ENCODE measurements at regions not wholly inside any gene's neighbourhood (a gene's known extent, or its start where the extent isn't known, plus 50 kb on each side); places are given as distances from the start of the nearest gene placed in this dataset.

GRCh38 chr6:150733726-150734125 is 131.8 kb upstream of the MTHFD1L start:
- TF ChIP-seq, protein P1, sequence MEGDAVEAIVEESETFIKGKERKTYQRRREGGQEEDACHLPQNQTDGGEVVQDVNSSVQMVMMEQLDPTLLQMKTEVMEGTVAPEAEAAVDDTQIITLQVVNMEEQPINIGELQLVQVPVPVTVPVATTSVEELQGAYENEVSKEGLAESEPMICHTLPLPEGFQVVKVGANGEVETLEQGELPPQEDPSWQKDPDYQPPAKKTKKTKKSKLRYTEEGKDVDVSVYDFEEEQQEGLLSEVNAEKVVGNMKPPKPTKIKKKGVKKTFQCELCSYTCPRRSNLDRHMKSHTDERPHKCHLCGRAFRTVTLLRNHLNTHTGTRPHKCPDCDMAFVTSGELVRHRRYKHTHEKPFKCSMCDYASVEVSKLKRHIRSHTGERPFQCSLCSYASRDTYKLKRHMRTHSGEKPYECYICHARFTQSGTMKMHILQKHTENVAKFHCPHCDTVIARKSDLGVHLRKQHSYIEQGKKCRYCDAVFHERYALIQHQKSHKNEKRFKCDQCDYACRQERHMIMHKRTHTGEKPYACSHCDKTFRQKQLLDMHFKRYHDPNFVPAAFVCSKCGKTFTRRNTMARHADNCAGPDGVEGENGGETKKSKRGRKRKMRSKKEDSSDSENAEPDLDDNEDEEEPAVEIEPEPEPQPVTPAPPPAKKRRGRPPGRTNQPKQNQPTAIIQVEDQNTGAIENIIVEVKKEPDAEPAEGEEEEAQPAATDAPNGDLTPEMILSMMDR (conservative IDR thresholded peaks at IDR 0.05; ENCODE audit: low read depth, low read length) = no peak
- H3K4me2 ChIP-seq = no peak overlapping the region
- no peaks in the 10 kb centered on the region for H3K4me1 ChIP-seq (ENCODE audit: low read depth, poor library complexity, severe bottlenecking)
- H3K36me3 ChIP-seq (ENCODE audit: insufficient read depth) = no peaks in the 10 kb centered on the region
- no peak overlapping the region for H3K9ac ChIP-seq
- no peak overlapping the region for H2AFZ ChIP-seq (ENCODE audit: low read depth)
- no peak overlapping the region for H3K4me3 ChIP-seq (IDR thresholded peaks at IDR 0.05; ENCODE audit: insufficient read depth, low read depth, low read length)
- no peaks in the 10 kb centered on the region for H4K20me1 ChIP-seq (ENCODE audit: insufficient read depth)
- H3K27me3 ChIP-seq (ENCODE audit: insufficient read depth, low read depth) = no peaks in the 10 kb centered on the region
- H3K79me2 ChIP-seq (ENCODE audit: insufficient read depth, low read depth) = no peaks in the 10 kb centered on the region
- H3K27ac ChIP-seq = no peak overlapping the region

- TF ChIP-seq, protein P1 (conservative IDR thresholded peaks at IDR 0.05; ENCODE audit: low read depth, low read length) = no peak
Measured at GRCh38 chr6:150734235-150734634, 131.3 kb upstream of the MTHFD1L start.

DNA sequence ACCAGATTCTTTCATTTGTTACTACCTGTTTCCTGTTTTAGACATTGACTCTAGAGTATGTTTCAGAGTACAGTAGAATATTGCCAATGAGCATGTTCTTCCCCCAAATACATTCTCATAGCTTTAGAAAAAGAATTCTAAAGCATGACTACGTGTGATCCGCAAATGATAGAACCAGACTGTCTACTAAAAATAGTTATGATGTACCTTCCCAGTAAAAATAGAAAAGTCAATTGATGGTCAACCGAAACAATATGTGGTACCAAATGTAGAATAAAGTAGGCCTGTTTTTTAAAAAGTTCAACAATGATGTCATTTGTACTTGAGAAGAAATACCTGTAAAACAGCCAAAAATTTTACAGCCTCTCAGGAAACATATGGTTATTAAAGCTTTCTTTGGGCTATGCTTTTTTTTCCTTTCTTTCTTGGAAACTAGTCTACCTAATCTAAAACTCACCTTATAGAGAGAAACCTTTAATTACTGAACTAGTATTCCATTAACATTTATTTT is 130.1 kb upstream of the MTHFD1L start:
- no peaks in the 10 kb centered on the region for H3K27me3 ChIP-seq (ENCODE audit: insufficient read depth, low read depth)
- no peaks in the 10 kb centered on the region for H3K36me3 ChIP-seq (ENCODE audit: insufficient read depth)
- H3K79me2 ChIP-seq (ENCODE audit: insufficient read depth, low read depth) = no peaks in the 10 kb centered on the region
- no peaks in the 10 kb centered on the region for H3K4me1 ChIP-seq (ENCODE audit: low read depth, poor library complexity, severe bottlenecking)
- H3K4me3 ChIP-seq (IDR thresholded peaks at IDR 0.05; ENCODE audit: insufficient read depth, low read depth, low read length) = no peak overlapping the region
- H3K27ac ChIP-seq = no peak overlapping the region
- H4K20me1 ChIP-seq (ENCODE audit: insufficient read depth) = no peaks in the 10 kb centered on the region
- no peak overlapping the region for H3K4me2 ChIP-seq
- TF ChIP-seq, protein P1 (conservative IDR thresholded peaks at IDR 0.05; ENCODE audit: low read depth, low read length) = no peak
- H3K9ac ChIP-seq = no peak overlapping the region
- no peak overlapping the region for H2AFZ ChIP-seq (ENCODE audit: low read depth)

More at GRCh38 chr6:150734235-150734634, 131.3 kb upstream of the MTHFD1L start:
- Histone ChIP-seq H3K27ac (no peak overlapping the region), H3K4me1 (ENCODE audit: low read depth, poor library complexity, severe bottlenecking) (no peaks in the 10 kb centered on the region), H3K27me3 (ENCODE audit: insufficient read depth, low read depth) (no peaks in the 10 kb centered on the region), H3K4me2 (no peak overlapping the region), H3K4me3 (IDR thresholded peaks at IDR 0.05; ENCODE audit: insufficient read depth, low read depth, low read length) (no peak overlapping the region), H2AFZ (ENCODE audit: low read depth) (no peak overlapping the region), H3K9ac (no peak overlapping the region), H4K20me1 (ENCODE audit: insufficient read depth) (no peaks in the 10 kb centered on the region), H3K36me3 (ENCODE audit: insufficient read depth) (no peaks in the 10 kb centered on the region), H3K79me2 (ENCODE audit: insufficient read depth, low read depth) (no peaks in the 10 kb centered on the region)

- no peaks in the 10 kb centered on the region for H3K4me1 ChIP-seq (ENCODE audit: low read depth, poor library complexity, severe bottlenecking)
- no peak overlapping the region for H3K4me2 ChIP-seq
- H3K27me3 ChIP-seq (ENCODE audit: insufficient read depth, low read depth) = no peaks in the 10 kb centered on the region
- TF ChIP-seq, protein P1 (conservative IDR thresholded peaks at IDR 0.05; ENCODE audit: low read depth, low read length) = no peak
- H2AFZ ChIP-seq (ENCODE audit: low read depth) = no peak overlapping the region
- no peak overlapping the region for H3K4me3 ChIP-seq (IDR thresholded peaks at IDR 0.05; ENCODE audit: insufficient read depth, low read depth, low read length)
- H3K9ac ChIP-seq = no peak overlapping the region
- H3K36me3 ChIP-seq (ENCODE audit: insufficient read depth) = no peaks in the 10 kb centered on the region
- H3K27ac ChIP-seq = no peak overlapping the region
- H3K79me2 ChIP-seq (ENCODE audit: insufficient read depth, low read depth) = no peaks in the 10 kb centered on the region
- H4K20me1 ChIP-seq (ENCODE audit: insufficient read depth) = no peaks in the 10 kb centered on the region
Measured at GRCh38 chr6:150738092-150738629, 127.3 kb upstream of the MTHFD1L start.

All from KMS-11 (cell line).